Neural crest cell (in vitro differentiated cells): ENCODE measurements at regions not wholly inside any gene's neighbourhood (a gene's known extent, or its start where the extent isn't known, plus 50 kb on each side); places are given as distances from the start of the nearest gene placed in this dataset.

Source experiments
- DNase-seq: peaks from one replicate; pipeline ENCODE4 v3.0.0; 2021; ENCODE audit warnings: low read depth, mixed read lengths, low spot score
- H3K27ac Mint-ChIP-seq: one replicate; pipeline ENCODE4 v1.8.0; 2021; ENCODE audit warnings: mild to moderate bottlenecking, mixed read lengths; ENCODE audit not compliant: unreplicated experiment
- H3K27me3 Mint-ChIP-seq: 2 replicates; pipeline ENCODE4 v1.8.0; 2021; ENCODE audit warnings: low read depth, mild to moderate bottlenecking, mixed read lengths
- H3K36me3 Mint-ChIP-seq: 2 replicates; pipeline ENCODE4 v1.8.0; 2021; ENCODE audit warnings: low read depth, mild to moderate bottlenecking, mixed read lengths
- H3K4me1 Mint-ChIP-seq: 2 replicates; pipeline ENCODE4 v1.8.0; 2021; ENCODE audit warnings: mixed read lengths
- H3K4me3 Mint-ChIP-seq: one replicate; pipeline ENCODE4 v1.8.0; 2021; ENCODE audit warnings: mild to moderate bottlenecking, mixed read lengths
- H3K9me3 Mint-ChIP-seq: 2 replicates; pipeline ENCODE4 v1.8.0; 2021; ENCODE audit warnings: mixed read lengths
- TF ChIP-seq, protein P1 (sequence below): fragments of 200-600 bp; sonication (generic); conservative IDR thresholded peaks from 2 replicates; pipeline ENCODE4 v1.5.0; 2021; ENCODE audit warnings: antibody characterized with exemption, mild to moderate bottlenecking

DNA sequence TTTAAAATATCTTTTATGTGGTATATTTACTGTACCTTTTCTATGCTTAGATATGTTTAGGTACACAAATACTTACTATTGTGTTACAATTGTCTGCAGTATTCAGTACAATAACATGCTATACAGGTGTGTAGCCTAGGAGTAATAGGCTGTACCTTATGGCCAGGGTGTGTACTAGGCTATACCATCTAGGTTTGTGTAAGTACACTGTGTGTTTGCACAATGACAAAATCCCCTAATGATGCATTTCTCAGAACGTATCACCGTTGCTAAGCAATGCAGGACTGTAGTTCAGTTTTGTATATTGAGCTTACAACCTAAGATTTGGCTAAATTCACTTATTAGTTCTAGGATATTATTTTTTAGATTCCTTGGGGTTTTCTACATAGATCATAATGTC lies 332.3 kb upstream of the HS6ST1 start:
- Mint-ChIP-seq H3K27me3 (no peaks in the 10 kb centered on the region), H3K36me3 (no peaks in the 10 kb centered on the region), H3K27ac (no peak overlapping the region), H3K9me3 (no peaks in the 10 kb centered on the region), H3K4me1 (no peaks in the 10 kb centered on the region), H3K4me3 (no peak overlapping the region)
- TF ChIP-seq, protein P1, sequence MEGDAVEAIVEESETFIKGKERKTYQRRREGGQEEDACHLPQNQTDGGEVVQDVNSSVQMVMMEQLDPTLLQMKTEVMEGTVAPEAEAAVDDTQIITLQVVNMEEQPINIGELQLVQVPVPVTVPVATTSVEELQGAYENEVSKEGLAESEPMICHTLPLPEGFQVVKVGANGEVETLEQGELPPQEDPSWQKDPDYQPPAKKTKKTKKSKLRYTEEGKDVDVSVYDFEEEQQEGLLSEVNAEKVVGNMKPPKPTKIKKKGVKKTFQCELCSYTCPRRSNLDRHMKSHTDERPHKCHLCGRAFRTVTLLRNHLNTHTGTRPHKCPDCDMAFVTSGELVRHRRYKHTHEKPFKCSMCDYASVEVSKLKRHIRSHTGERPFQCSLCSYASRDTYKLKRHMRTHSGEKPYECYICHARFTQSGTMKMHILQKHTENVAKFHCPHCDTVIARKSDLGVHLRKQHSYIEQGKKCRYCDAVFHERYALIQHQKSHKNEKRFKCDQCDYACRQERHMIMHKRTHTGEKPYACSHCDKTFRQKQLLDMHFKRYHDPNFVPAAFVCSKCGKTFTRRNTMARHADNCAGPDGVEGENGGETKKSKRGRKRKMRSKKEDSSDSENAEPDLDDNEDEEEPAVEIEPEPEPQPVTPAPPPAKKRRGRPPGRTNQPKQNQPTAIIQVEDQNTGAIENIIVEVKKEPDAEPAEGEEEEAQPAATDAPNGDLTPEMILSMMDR, result no peak
- DNase-seq, result no peak

DNA sequence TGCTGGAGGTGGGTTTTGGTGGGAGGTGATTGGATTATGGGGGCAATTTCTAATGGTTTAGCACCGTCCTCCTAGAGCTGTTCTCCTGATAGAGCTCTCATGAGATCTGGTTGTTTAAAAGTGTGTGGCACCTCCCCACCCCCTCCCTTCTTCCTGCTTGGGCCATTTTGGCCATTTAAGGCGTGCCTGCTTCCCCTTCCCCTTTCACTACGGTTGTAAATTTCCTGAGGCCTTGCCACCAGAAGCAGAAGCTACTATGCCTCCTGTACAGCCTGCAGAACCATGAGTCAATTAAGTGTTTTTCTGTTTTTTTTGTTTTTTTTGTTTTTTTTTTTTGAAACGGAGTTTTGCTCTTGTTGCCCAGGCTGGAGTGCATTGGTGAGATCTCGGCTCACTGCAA lies 335.7 kb upstream of the HS6ST1 start:
- peak overlapping the region; percentile 48 for H3K27ac Mint-ChIP-seq
- no peak overlapping the region for H3K4me3 Mint-ChIP-seq
- H3K4me1 Mint-ChIP-seq, result no peaks in the 10 kb centered on the region
- no peaks in the 10 kb centered on the region for H3K36me3 Mint-ChIP-seq
- no peak for DNase-seq
- no peaks in the 10 kb centered on the region for H3K9me3 Mint-ChIP-seq
- TF ChIP-seq, protein P1, result no peak
- no peaks in the 10 kb centered on the region for H3K27me3 Mint-ChIP-seq

DNA sequence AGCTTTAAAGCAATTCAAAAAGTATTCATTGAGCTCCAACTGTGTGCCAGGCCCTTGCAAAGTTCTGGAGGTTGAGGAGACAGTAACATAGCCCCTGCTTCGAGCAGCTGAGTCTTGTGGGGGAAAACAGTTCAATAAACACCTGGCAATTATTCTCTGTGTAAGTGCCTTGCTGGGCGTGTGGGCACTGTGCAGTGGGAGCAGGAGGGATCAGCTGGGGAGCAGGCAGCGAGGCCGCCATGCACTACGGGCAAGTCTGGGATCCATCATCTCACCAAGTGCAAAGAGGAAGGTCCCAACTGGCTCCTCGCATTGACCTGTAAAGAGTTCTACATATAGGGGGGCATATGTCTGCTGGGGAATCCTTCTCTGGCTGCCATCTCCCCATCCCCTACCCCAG lies 342.2 kb upstream of the HS6ST1 start:
- TF ChIP-seq, protein P1, result no peak
- H3K36me3 Mint-ChIP-seq, result no peaks in the 10 kb centered on the region
- H3K9me3 Mint-ChIP-seq, result peaks cover 3% of the 10 kb centered on the region
- H3K4me1 Mint-ChIP-seq, result peaks cover 12% of the 10 kb centered on the region
- H3K27ac Mint-ChIP-seq, result no peak overlapping the region
- H3K4me3 Mint-ChIP-seq, result no peak overlapping the region
- peaks cover 2% of the 10 kb centered on the region for H3K27me3 Mint-ChIP-seq
- no peak for DNase-seq

DNA sequence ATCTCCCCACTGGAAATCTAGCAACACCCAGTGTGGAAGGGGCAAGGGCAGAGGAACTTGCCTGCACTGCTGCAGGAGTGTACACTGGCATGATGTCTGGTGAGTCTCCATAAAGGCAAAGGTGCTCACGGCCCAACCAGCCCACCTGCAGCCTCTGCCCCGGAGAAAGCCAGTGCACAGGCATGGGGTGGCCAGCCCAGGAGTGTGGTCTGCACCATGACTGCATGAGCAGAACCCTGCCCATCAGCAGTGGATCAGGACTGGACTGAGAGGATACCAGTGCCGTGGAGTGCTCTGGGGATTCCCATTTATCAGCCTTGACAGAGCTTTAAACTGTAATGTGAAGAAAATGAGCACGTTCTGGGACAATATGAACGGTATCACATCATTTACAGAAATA lies 342.6 kb upstream of the HS6ST1 start:
- Mint-ChIP-seq H3K36me3 (no peaks in the 10 kb centered on the region), H3K27me3 (peaks cover 2% of the 10 kb centered on the region), H3K4me1 (peaks cover 12% of the 10 kb centered on the region), H3K4me3 (no peak overlapping the region), H3K9me3 (peaks cover 3% of the 10 kb centered on the region), H3K27ac (no peak overlapping the region)
- TF ChIP-seq, protein P1, result no peak
- no peak for DNase-seq

DNA sequence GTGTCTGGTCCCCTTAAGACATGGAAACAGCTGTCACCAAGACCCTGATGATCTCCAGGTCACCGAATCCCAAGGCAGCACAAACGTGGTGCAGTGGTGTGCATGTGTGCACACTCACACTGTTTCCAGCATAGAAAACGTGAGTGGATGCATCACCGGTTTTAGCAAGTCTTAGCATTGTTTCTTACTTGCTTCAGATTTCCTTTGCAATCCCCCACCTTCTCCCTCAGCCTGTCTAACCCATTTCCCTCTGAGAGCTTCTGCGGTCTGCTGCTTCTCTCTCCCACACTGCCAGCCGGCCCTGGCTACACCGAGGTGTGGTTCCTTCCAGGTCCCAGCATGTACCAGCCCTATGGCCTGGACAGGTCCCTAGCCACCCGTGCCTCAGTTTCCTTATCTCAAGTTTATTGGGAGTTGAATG lies 343.4 kb upstream of the HS6ST1 start:
- no peak for DNase-seq
- TF ChIP-seq, protein P1, result no peak
- Mint-ChIP-seq H3K9me3 (peaks cover 3% of the 10 kb centered on the region), H3K27ac (no peak overlapping the region), H3K36me3 (no peaks in the 10 kb centered on the region), H3K4me3 (no peak overlapping the region), H3K27me3 (peaks cover 2% of the 10 kb centered on the region), H3K4me1 (peaks cover 12% of the 10 kb centered on the region)
